Astrocyte of the spinal cord (primary cell): ENCODE measurements at regions not wholly inside any gene's neighbourhood (a gene's known extent, or its start where the extent isn't known, plus 50 kb on each side); places are given as distances from the start of the nearest gene placed in this dataset.

Experiments used
- DNase-seq: peaks from one replicate; pipeline ENCODE4 v3.0.0; 2011; ENCODE audit warnings: low read depth, low spot score
- H3K4me3 ChIP-seq: 2 replicates; pipeline ENCODE4 v1.5.1; 2011; ENCODE audit warnings: low read depth, mild to moderate bottlenecking, low read length, moderate library complexity
- CTCF ChIP-seq: IDR thresholded peaks from 2 replicates; pipeline ENCODE4 v1.5.1; 2012; ENCODE audit warnings: low read depth, mild to moderate bottlenecking, low read length, inconsistent platforms
- in situ Hi-C: cut with HindIII; loops from 2 replicates; pipeline ENCODE4 v1.10.0; 2017; ENCODE audit warnings: low sequenced_read_pairs

DNA sequence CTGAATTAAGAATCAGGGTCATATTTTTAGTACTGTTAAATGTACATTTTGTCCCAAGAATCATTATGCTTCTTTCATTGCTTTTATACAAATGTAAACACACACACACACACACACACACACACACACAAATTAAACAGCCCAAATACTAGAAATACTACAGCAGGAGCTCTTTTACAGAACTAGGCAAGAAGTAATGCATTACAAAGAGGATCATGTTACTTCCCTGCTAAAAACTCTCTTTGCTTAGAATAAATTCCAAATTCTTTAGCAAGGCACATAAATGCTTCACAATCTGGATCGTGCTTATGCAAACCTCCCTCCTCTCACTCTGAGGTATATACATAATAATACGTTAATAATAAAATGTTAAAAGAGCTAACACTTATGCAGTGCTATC lies 720.4 kb upstream of the ADGRL4 start:
- no peak for TF ChIP-seq CTCF
- in situ Hi-C loops, result no loop called here
- no peak for DNase-seq
- no peak overlapping the region for H3K4me3 ChIP-seq

DNA sequence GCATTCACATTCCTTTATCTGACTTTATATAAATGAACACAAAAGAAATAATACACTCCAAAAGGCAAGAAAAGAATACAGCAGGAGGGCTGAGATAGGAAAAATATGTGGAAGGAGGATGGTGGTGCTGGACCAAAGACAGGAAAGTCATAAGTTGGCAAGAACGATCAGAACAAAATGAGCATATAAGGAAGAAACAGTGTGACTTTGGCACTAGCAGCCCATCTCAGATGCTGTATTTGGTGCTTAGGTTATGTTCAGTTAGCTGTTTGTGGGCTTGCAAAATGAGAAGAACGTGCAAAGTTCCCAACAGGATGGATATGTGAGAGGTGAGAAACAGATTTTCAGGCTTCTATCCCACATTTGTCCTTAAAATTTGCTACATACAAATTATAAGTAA lies 719.8 kb upstream of the ADGRL4 start:
- no peak overlapping the region for H3K4me3 ChIP-seq
- TF ChIP-seq CTCF, result no peak
- no peak for DNase-seq
- in situ Hi-C loops, result no loop called here

- peak; percentile 79 for DNase-seq
- in situ Hi-C loops, result no loop called here
- no peak for TF ChIP-seq CTCF
Observed at GRCh38 chr1:79716447-79716846, 709.9 kb upstream of the ADGRL4 start.

DNA sequence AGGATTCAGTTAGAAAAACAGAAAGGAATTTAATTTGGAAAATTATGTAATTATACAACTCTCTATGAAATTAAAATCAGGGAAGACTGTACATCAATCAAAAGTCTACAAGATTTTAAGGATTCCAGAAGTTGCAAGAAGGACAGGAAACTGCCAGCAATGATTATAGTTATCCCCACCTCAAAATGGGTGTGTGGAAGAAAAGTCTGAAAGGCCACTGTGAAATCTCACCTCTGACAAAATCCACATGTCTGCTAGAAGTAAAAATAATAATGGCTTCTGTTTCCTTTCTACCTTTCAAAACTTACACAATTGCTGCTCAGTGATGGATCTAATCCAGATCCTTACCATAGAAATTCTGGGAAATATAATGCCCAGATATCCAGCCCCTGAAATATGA lies 708.1 kb upstream of the ADGRL4 start:
- no peak for TF ChIP-seq CTCF
- no peak overlapping the region for H3K4me3 ChIP-seq
- in situ Hi-C loops, result no loop called here
- no peak for DNase-seq

More at GRCh38 chr1:79716447-79716846, 709.9 kb upstream of the ADGRL4 start:
- no peak overlapping the region for H3K4me3 ChIP-seq

DNA sequence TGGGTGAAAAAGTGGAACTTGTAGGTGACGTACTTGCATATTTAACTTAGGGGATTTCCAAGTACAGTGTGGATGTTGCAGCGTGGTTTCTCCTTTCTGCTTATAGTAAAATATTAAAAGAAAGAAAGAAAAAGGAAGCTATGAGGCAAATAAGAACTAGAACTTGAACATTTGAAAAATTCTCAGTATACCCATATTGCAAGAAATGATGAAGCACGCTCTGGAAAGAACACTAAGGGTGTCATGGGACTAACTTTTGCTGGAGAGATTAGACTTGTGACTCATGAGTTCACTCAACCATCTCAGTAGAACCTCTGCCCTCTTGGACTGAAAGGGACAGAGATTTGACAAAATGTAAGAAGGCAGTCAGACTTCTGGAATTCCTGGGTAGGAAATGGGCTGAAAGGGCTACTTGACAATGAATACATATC lies 704.5 kb upstream of the ADGRL4 start:
- in situ Hi-C loops, result no loop called here
- peak; percentile 33 for DNase-seq
- H3K4me3 ChIP-seq, result no peak overlapping the region
- TF ChIP-seq CTCF, result no peak

DNA sequence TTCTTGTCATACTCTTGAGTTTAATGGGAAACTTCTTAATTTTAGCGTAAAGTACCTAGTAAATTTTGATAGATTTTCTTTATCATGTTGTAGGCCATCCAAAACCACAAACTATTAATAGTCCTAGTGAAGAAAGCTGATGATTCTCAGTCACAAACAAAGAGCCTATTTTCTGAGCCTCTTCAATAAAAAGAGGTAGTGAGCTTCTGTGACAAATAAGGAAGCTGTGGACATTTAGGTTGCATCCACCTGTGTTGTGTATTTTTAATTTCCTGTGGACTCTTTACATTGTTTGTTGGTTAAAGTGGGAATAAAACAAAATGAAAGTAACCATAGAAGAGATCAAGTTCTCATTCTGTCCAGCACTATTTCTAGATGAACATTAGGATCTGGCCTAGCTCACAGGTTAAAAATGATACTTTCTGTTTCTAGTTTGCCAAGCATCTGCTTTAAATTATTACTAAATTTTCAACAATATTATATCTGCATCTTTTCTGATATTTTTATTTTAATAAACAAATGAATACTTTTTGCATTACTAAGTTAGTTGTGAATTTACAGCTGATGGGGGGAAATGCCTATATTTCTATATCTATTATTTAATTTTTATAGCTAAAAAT lies 702.2 kb upstream of the ADGRL4 start:
- DNase-seq, result no peak
- H3K4me3 ChIP-seq, result no peak overlapping the region
- in situ Hi-C loops, result no loop called here
- no peak for TF ChIP-seq CTCF
